HEK293T (cell line): ENCODE measurements at regions not wholly inside any gene's neighbourhood (a gene's known extent, or its start where the extent isn't known, plus 50 kb on each side); places are given as distances from the start of the nearest gene placed in this dataset.

Experiments
- CTCF ChIA-PET: fragments of 350-600 bp; formaldehyde crosslinking; extraction: SDS; loops from one replicate; lab custom pipeline; 2021; ENCODE audit warnings: antibody characterized with exemption, inconsistent platforms; lab: Yijun Ruan, JAX
- POLR2A ChIA-PET: fragments of 350-600 bp; formaldehyde crosslinking; extraction: SDS; loops from one replicate; lab custom pipeline; 2020; ENCODE audit warnings: antibody characterized with exemption, inconsistent platforms; lab: Yijun Ruan, JAX
- DNase-seq: peaks from one replicate; pipeline ENCODE4 v3.0.0; 2012; ENCODE audit warnings: mixed read lengths; ENCODE audit errors: extremely low spot score
- ARNT ChIP-seq: fragments of 450-650 bp; IDR thresholded peaks from 2 replicates; pipeline ENCODE4 v1.6.1; 2017; ENCODE audit warnings: mild to moderate bottlenecking
- BHLHE40 ChIP-seq: fragments of 450-650 bp; IDR thresholded peaks from 2 replicates; pipeline ENCODE4 v1.6.1; 2016; ENCODE audit warnings: mild to moderate bottlenecking, moderate library complexity, borderline replicate concordance
- CTBP1 ChIP-seq: fragments of 450-650 bp; IDR thresholded peaks from 2 replicates; pipeline ENCODE4 v1.6.1; 2016; ENCODE audit warnings: borderline replicate concordance
- ELF4 ChIP-seq: fragments of 450-650 bp; IDR thresholded peaks from 2 replicates; pipeline ENCODE4 v1.6.1; 2017; ENCODE audit warnings: antibody characterized with exemption
- FOXA1 ChIP-seq: fragments of 450-650 bp; IDR thresholded peaks from 2 replicates; pipeline ENCODE4 v1.6.1; 2016; ENCODE audit warnings: mild to moderate bottlenecking
- FOXK2 ChIP-seq: fragments of 450-650 bp; IDR thresholded peaks from 2 replicates; pipeline ENCODE4 v1.6.1; 2016; ENCODE audit warnings: mild to moderate bottlenecking
- FOXM1 ChIP-seq: fragments of 450-650 bp; IDR thresholded peaks from 2 replicates; pipeline ENCODE4 v1.6.1; 2017; ENCODE audit warnings: mild to moderate bottlenecking, borderline replicate concordance
- HDGF ChIP-seq: fragments of 450-650 bp; IDR thresholded peaks from 2 replicates; pipeline ENCODE4 v1.6.1; 2017; ENCODE audit warnings: antibody characterized with exemption, borderline replicate concordance
- L3MBTL2 ChIP-seq: fragments of 450-650 bp; conservative IDR thresholded peaks from 2 replicates; pipeline ENCODE4 v1.6.1; 2016; ENCODE audit warnings: mild to moderate bottlenecking
- LEF1 ChIP-seq: fragments of 450-650 bp; IDR thresholded peaks from 2 replicates; pipeline ENCODE4 v1.6.1; 2017; ENCODE audit warnings: mild to moderate bottlenecking, borderline replicate concordance
- NFRKB ChIP-seq: fragments of 450-650 bp; IDR thresholded peaks from 2 replicates; pipeline ENCODE4 v1.6.1; 2016; ENCODE audit warnings: mild to moderate bottlenecking, moderate library complexity
- PKNOX1 ChIP-seq: fragments of 450-650 bp; IDR thresholded peaks from 2 replicates; pipeline ENCODE4 v1.6.1; 2016
- SP1 ChIP-seq: fragments of 450-650 bp; IDR thresholded peaks from 2 replicates; pipeline ENCODE4 v1.6.1; 2017
- SUZ12 ChIP-seq: fragments of 450-650 bp; IDR thresholded peaks from 2 replicates; pipeline ENCODE4 v1.6.1; 2016; ENCODE audit warnings: mild to moderate bottlenecking
- TARDBP ChIP-seq: fragments of 450-650 bp; IDR thresholded peaks from 2 replicates; pipeline ENCODE4 v1.6.1; 2016
- ZNF384 ChIP-seq: fragments of 450-650 bp; IDR thresholded peaks from 2 replicates; pipeline ENCODE4 v1.6.1; 2016

DNA sequence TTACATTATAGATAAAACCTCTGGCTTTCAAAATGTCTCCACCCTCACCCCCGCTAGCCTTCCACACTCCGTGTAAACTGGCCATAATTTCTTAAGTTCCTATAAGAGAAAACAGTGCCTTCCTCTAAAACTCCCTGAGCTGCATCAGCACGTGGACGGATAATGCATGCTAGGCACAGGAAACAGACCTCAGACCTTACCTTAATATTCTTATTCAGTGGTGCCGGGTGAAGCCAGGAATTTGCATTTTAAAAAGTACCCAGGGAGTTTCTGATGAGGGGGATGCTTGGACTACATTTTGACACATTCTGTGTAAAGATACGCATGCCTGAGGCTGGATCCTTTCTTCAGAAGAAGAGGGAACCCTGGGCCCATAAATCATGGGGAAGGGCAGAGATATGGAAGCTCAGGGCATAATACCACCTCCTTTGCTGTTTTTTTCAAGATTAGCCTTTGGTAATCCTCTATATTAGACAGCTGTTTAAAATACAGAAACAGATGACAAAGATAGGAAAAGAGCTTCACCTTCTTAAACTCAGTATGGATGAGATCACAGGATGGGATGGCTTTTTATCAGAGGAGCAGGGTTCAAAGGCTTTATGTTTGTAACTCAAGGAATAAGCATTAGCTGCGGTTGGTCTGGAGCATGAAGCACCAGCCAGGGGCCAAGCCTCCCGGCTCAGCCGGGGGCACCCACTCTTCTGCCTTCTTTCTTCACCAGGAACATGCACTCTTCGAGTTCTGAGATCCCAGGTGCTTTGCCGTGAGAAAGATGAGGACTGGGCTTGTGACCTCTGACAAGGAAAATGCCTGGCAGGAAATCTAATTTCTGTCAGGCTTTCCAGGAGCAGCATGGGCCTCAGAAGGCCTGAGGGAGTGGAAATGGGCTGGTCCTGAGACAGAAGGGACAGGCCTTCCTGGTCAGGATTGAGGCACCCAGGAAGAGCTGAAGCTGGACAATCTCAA is 218.1 kb upstream of the SOX4 start:
- TF ChIP-seq SP1 (no peak), ELF4 (no peak), NFRKB (no peak), L3MBTL2 (no peak), FOXA1 (no peak), FOXM1 (no peak), CTBP1 (no peak), PKNOX1 (no peak), TARDBP (no peak), FOXK2 (no peak), ARNT (no peak), ZNF384 (no peak)
- CTCF ChIA-PET, result interaction anchor here (0.6 kb wide), 1 partner anchor 838 kb away, joined by 4 read pairs; no protein-coding TSS in a partner anchor
- POLR2A ChIA-PET, result no interaction called here
- no peak for DNase-seq

DNA sequence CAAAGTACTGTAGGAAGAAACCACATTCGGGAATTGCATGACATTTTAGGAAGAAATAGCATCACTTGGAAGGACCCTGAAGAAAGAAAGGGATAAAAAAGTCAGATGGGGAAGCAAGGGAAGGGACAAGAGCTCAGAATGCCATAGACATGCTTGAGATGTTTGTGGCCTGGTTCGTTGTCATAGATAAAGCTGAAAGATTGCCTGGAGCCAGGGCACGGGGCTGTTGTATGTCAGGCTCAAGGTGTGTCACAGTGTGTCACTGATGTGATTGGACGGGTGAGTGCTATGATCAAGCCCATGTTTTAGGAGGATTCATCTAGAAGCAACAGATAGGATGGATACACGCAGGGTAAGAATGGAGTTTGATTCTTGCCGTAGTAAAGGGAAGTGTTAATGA is 216.2 kb upstream of the SOX4 start:
- DNase-seq, result no peak
- ChIA-PET POLR2A (no interaction called here), CTCF (no interaction called here)
- TF ChIP-seq FOXM1, result no peak
- TF ChIP-seq PKNOX1, result no peak
- TF ChIP-seq SUZ12, result no peak

- no peak for DNase-seq
- CTCF ChIA-PET, result no interaction called here
- POLR2A ChIA-PET, result no interaction called here
- TF ChIP-seq L3MBTL2, result no peak
- no peak for TF ChIP-seq HDGF
- TF ChIP-seq SUZ12, result no peak
- TF ChIP-seq ZNF384, result no peak
- TF ChIP-seq FOXA1, result no peak
- TF ChIP-seq TARDBP, result no peak
- no peak for TF ChIP-seq FOXK2
- TF ChIP-seq NFRKB, result no peak
- TF ChIP-seq ELF4, result no peak
- TF ChIP-seq ARNT, result no peak
- TF ChIP-seq CTBP1, result no peak
- TF ChIP-seq BHLHE40, result no peak
- TF ChIP-seq PKNOX1, result no peak
Observed at GRCh38 chr6:21381331-21381963, 212.1 kb upstream of the SOX4 start.

GRCh38 chr6:21382821-21383449 is 210.6 kb upstream of the SOX4 start:
- DNase-seq, result no peak
- ChIA-PET CTCF (interaction anchor here (0.7 kb wide), 1 partner anchor 8 kb away, joined by 3 read pairs; no protein-coding TSS in a partner anchor), POLR2A (interaction anchor here (0.8 kb wide), 1 partner anchor 118 kb away, joined by 3 read pairs; no protein-coding TSS in a partner anchor)
- no peak for TF ChIP-seq FOXA1
- TF ChIP-seq LEF1, result no peak
- TF ChIP-seq NFRKB, result no peak
- 0 out of 2 replicates have a peak, but pooled peaks have one; percentile 18 for TF ChIP-seq ZNF384

- no peak for TF ChIP-seq ELF4
- TF ChIP-seq CTBP1, result no peak
- TF ChIP-seq HDGF, result no peak
- TF ChIP-seq FOXK2, result no peak
- TF ChIP-seq FOXM1, result no peak
- no peak for TF ChIP-seq SP1
- no peak for TF ChIP-seq LEF1
- TF ChIP-seq PKNOX1, result no peak
- TF ChIP-seq ARNT, result no peak
- no peak for TF ChIP-seq L3MBTL2
- no peak for TF ChIP-seq TARDBP
- no peak for TF ChIP-seq ZNF384
- no peak for TF ChIP-seq BHLHE40
- TF ChIP-seq FOXA1, result no peak
- no peak for TF ChIP-seq NFRKB
- no peak for TF ChIP-seq SUZ12
- ChIA-PET CTCF (interaction anchor here (0.7 kb wide), 1 partner anchor 8 kb away, joined by 3 read pairs; no protein-coding TSS in a partner anchor), POLR2A (interaction anchor here (0.8 kb wide), 2 partner anchors 118 to 204 kb away, joined by 3 to 4 read pairs; no protein-coding TSS in a partner anchor)
- no peak for DNase-seq
Observed at GRCh38 chr6:21383450-21384085, 210.0 kb upstream of the SOX4 start.
